Loucy (cell line): ENCODE measurements at regions not wholly inside any gene's neighbourhood (a gene's known extent, or its start where the extent isn't known, plus 50 kb on each side); places are given as distances from the start of the nearest gene placed in this dataset.

Source experiments
- CTCF ChIP-seq: fragments of 200-600 bp; sonication (generic); conservative IDR thresholded peaks from 2 replicates; pipeline ENCODE4 v1.5.1; 2014; ENCODE audit warnings: mild to moderate bottlenecking, antibody characterized with exemption, low read length
- EZH2phosphoT487 ChIP-seq: fragments of 200-600 bp; IDR thresholded peaks from 2 replicates; pipeline ENCODE4 v1.6.1; 2018; ENCODE audit warnings: antibody characterized with exemption, mild to moderate bottlenecking, moderate library complexity, borderline replicate concordance

- TF ChIP-seq CTCF (no peak), EZH2phosphoT487 (no peak)
Observed at GRCh38 chr10:78892338-78893176, 176.2 kb upstream of the ZMIZ1 start.
